IPS-15b (cell line): ENCODE measurements at regions not wholly inside any gene's neighbourhood (a gene's known extent, or its start where the extent isn't known, plus 50 kb on each side); places are given as distances from the start of the nearest gene placed in this dataset.

Experiments used
- H3K27me3 ChIP-seq: one replicate; pipeline ENCODE4 v1.6.1; 2013; ENCODE audit warnings: low read length; ENCODE audit not compliant: control insufficient read depth, insufficient read depth
- H3K36me3 ChIP-seq: one replicate; pipeline ENCODE4 v1.6.1; 2013; ENCODE audit warnings: low read length; ENCODE audit not compliant: control insufficient read depth, insufficient read depth
- H3K4me1 ChIP-seq: one replicate; pipeline ENCODE4 v1.6.1; 2013; ENCODE audit warnings: mild to moderate bottlenecking, low read length; ENCODE audit not compliant: control insufficient read depth, insufficient read depth
- H3K4me3 ChIP-seq: one replicate; pipeline ENCODE4 v1.5.1; 2013; ENCODE audit warnings: low read depth, low read length
- H3K9ac ChIP-seq: one replicate; pipeline ENCODE4 v1.6.1; 2013; ENCODE audit warnings: low read depth, mild to moderate bottlenecking, low read length
- H3K9me3 ChIP-seq: one replicate; pipeline ENCODE4 v1.6.1; 2013; ENCODE audit warnings: mild to moderate bottlenecking, low read length; ENCODE audit not compliant: control insufficient read depth, insufficient read depth

DNA sequence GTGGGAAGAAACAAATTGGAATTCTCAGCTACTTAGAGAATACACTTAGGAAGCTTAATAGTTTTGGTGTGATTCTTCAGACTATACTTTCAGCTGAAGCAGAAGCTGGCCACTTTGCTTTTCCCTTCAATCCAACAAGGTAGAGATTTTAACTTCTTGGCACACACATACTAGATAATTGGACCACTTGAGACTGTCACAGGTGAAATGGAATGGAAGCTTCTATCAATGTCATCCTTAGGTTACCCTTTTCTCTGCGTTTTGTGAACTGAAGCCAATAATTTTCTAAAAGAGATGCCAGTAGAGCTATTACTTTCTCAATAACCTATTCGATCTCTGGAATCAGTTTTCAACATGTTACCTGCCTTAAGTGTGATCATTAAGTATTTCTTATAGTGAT, 405.3 kb downstream of the PCDH20 start:
- H3K4me3 ChIP-seq, result no peak overlapping the region

DNA sequence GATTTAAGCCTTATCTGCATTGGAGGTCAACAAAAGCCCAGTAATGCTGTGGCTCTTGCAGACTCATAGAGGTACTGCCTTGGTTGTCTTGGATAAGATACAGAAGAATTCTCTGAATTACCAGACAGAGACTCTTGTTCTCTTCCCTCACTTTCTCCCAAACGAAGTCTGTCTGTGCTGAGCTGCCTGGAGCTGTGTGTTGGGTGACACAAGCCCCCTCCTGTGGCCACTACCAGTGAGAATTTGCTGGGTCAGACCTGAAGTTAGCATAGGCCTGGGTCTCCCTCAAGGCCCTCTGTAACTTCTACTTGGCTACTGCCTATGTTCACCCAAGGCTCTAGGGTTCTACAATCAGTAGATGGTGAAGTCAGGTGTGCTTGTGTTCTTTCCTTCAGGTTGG, 413.0 kb downstream of the PCDH20 start:
- H3K36me3 ChIP-seq, result no peaks in the 10 kb centered on the region
- H3K4me1 ChIP-seq, result no peaks in the 10 kb centered on the region
- H3K9me3 ChIP-seq, result peaks cover 5% of the 10 kb centered on the region
- H3K27me3 ChIP-seq, result no peaks in the 10 kb centered on the region
- H3K4me3 ChIP-seq, result no peak overlapping the region
- H3K9ac ChIP-seq, result no peak overlapping the region

More for the DNA sequence above, 405.3 kb downstream of the PCDH20 start:
- Histone ChIP-seq H3K9ac (no peak overlapping the region), H3K9me3 (peaks cover 8% of the 10 kb centered on the region), H3K27me3 (no peaks in the 10 kb centered on the region), H3K36me3 (no peaks in the 10 kb centered on the region), H3K4me1 (no peaks in the 10 kb centered on the region)

DNA sequence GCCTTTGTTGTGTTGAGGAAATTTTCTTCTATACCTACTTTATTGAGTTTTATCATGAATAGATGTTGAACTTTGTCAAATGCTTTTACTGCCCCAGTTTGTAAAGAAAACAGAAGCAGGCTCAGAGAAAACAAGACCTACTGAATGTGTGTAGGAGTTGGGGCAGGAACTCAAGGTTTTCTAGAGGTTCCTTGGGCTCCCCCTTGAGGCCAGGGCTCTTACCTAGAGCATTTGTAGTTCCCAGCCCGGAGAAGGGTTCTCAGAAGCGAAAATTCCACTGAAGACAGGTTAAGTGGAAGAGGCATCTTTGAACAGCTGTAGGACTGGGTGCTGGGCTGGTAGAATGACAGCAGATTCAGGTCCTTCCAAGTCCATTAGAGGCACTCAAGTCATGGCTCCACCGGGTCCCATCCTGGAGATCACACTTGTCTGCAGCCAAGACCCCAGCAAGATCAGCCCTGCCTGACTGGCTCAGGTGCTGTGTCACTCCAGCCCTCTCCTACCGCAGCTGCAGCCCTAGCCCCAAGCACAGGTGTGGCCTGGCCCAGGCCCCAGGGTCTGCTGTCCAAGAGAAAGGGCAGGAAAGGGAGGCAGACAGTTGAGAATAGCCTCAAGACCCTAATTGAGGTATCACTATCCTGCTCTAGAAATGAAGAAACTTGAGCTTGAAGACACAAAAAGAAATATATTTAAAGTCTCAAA, 425.5 kb downstream of the PCDH20 start:
- Histone ChIP-seq H3K36me3 (no peaks in the 10 kb centered on the region), H3K4me1 (no peaks in the 10 kb centered on the region)

DNA sequence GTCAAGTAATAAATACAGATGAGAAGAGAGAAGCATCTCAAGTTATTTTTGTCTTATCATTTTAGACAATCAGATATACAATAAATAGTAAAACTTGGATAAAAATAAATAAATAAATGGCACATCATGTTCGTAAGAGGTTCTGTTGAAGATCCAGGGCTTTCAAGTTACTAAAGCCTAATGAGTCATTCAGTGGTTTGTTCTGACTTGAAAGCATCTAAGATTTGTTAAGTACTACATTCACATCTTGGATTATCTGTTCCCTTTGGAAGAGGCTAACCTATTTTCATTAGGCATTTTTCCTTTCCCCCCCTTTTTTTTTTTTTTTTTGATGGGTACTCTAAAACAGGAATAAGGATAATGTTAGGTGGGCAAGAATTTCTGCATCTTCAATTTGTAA, 429.3 kb downstream of the PCDH20 start:
- Histone ChIP-seq H3K27me3 (no peaks in the 10 kb centered on the region), H3K9me3 (no peaks in the 10 kb centered on the region), H3K9ac (no peak overlapping the region), H3K4me3 (no peak overlapping the region), H3K4me1 (no peaks in the 10 kb centered on the region), H3K36me3 (no peaks in the 10 kb centered on the region)

More for the DNA sequence above, 425.5 kb downstream of the PCDH20 start:
- Histone ChIP-seq H3K9me3 (no peaks in the 10 kb centered on the region), H3K27me3 (no peaks in the 10 kb centered on the region), H3K9ac (no peak overlapping the region), H3K4me3 (no peak overlapping the region)

DNA sequence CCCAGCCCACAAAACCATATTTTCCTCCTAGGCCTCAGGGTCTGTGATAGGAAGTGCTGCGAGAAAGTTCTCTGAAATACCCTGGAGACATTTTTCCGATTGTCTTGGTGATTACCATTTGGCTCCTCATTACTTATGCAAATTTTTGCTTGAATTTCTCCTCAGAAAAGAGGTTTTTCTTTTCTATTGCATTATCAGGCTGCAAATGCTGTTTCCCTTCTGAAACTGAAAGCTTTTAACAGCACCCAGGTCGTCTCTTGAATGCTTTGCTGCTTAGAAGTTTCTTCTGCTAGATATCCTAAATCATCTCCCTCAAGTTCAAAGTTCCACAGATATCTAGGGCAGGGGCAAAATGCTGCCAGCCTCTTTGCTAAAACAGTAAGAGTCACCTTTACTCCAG, 434.2 kb downstream of the PCDH20 start:
- no peaks in the 10 kb centered on the region for H3K9me3 ChIP-seq
- H3K9ac ChIP-seq, result no peak overlapping the region
- H3K36me3 ChIP-seq, result no peaks in the 10 kb centered on the region
- H3K4me1 ChIP-seq, result no peaks in the 10 kb centered on the region
- H3K27me3 ChIP-seq, result no peaks in the 10 kb centered on the region
- H3K4me3 ChIP-seq, result no peak overlapping the region

DNA sequence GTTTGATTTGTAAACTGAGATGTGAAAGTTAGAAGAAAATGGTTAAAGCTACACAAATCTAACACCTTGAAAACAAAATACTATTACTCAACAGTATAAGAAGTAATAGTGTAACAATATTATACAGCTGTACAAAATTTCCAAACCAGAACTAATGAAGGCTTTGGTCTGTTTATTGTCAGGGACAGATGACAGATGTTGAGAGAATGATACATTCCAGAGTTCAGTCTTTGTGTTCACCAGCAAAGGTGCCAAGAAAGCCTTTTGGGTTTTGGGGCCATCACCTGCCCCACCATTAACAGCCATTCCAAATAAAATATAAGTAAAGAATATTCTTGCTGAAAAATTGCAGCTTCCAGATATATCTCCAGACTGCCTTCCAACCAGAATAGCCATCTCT, 439.3 kb downstream of the PCDH20 start:
- no peaks in the 10 kb centered on the region for H3K36me3 ChIP-seq
- H3K9me3 ChIP-seq, result no peaks in the 10 kb centered on the region
- no peaks in the 10 kb centered on the region for H3K27me3 ChIP-seq

DNA sequence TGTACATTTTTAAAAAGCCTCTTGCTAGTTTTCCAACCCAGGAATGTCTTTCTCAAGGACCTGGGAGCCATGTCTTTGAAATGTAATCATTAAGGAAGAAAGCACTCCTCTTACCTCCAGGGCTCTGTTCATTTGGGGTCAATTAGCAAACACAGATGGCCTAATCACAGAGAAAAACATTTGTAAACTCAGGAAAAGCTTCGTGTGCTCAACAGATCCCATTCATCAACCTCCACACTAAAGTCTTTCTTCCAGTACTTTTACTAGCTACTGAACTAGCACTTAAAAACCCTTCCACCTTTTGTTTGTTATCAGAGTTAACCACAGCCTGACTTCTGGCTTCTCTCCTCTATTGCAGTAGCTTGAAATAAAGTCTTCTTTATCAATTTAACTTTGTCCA, 441.4 kb downstream of the PCDH20 start:
- no peaks in the 10 kb centered on the region for H3K27me3 ChIP-seq
- peaks cover 3% of the 10 kb centered on the region for H3K4me1 ChIP-seq
- no peaks in the 10 kb centered on the region for H3K36me3 ChIP-seq
- H3K9ac ChIP-seq, result no peak overlapping the region
- no peak overlapping the region for H3K4me3 ChIP-seq
- no peaks in the 10 kb centered on the region for H3K9me3 ChIP-seq

More for the DNA sequence above, 439.3 kb downstream of the PCDH20 start:
- H3K4me3 ChIP-seq, result no peak overlapping the region
- peaks cover 3% of the 10 kb centered on the region for H3K4me1 ChIP-seq
- no peak overlapping the region for H3K9ac ChIP-seq

DNA sequence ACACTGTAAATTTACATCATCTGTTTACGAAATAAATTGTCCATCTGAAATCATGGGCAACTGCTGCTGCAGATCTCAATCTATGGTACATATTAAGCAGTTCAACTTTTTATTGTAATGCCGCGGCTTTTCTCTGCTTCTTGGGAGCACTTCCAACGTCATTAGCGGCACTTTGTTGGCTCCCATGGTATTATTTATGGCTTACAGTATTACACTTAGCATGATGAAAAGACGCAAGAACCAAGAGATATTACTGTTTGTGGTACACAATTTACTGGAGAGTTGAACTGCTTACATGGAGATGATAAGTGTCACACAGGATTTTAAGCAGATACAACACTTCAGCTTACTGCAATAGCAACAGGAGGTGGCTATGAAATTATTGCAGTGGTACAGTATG, 442.1 kb downstream of the PCDH20 start:
- Histone ChIP-seq H3K4me1 (peaks cover 3% of the 10 kb centered on the region), H3K27me3 (no peaks in the 10 kb centered on the region), H3K9me3 (no peaks in the 10 kb centered on the region), H3K4me3 (no peak overlapping the region), H3K36me3 (no peaks in the 10 kb centered on the region), H3K9ac (no peak overlapping the region)

DNA sequence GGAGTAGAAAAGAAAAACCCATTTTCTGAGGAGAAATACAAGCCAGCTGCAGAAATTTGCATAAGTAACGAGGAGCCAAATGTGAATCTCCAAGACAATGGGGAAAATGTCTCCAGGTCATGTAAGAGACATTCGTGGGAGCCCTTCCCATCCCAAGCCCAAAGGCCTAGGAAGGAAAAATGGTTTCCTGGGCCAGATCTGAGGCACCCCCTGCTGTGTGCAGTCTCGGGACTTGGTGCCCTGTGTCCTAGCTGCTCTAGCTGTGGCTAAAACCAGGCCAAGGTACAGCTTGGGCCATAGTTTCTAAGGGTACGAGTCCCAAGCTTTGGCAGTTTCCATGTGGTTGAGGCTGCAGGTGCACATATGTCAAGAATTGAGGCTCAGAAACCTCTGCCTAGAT, 444.9 kb downstream of the PCDH20 start:
- Histone ChIP-seq H3K27me3 (no peaks in the 10 kb centered on the region), H3K36me3 (no peaks in the 10 kb centered on the region), H3K9ac (no peak overlapping the region), H3K9me3 (no peaks in the 10 kb centered on the region), H3K4me1 (peaks cover 3% of the 10 kb centered on the region), H3K4me3 (no peak overlapping the region)

DNA sequence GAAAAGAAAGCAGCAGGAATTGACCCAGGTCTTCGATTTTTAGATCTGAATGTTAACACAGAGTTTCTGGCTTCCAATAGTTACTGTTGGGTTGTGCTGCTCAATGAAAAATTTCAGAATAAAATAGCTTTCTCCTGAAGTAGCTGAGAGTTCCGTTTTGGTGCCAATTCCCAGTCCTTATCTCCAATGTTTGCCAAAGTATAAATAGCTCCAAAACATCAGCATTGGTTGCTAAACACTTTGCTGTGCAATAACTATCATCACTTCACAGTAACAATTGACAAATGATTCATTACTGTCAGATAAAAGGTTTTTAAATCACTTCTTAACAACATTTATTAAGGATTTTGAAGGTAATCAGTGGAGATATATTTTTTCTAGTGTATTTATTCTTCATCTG, 446.0 kb downstream of the PCDH20 start:
- Histone ChIP-seq H3K4me3 (no peak overlapping the region), H3K9ac (no peak overlapping the region), H3K4me1 (peaks cover 1% of the 10 kb centered on the region), H3K9me3 (no peaks in the 10 kb centered on the region), H3K36me3 (no peaks in the 10 kb centered on the region), H3K27me3 (no peaks in the 10 kb centered on the region)

DNA sequence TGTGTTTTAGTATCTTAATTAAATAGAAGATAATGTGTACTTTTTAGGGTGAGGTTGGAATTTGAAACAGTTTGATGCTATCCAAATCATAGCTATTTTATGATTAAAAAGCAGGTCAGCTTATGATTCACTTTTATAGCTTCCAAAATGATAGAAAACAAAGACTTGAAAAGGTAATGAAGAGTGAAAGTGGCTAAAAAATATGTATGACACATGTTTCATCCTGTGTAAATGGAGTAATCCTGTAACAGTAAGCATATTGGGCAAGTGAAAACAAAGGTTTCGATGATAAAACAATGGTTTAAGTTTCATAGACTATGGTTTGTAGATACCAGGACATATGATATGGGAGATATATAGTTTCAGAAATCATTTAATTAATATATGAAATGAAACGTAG, 456.2 kb downstream of the PCDH20 start:
- Histone ChIP-seq H3K4me1 (no peaks in the 10 kb centered on the region), H3K9me3 (no peaks in the 10 kb centered on the region), H3K27me3 (no peaks in the 10 kb centered on the region), H3K36me3 (no peaks in the 10 kb centered on the region), H3K4me3 (no peak overlapping the region), H3K9ac (no peak overlapping the region)

DNA sequence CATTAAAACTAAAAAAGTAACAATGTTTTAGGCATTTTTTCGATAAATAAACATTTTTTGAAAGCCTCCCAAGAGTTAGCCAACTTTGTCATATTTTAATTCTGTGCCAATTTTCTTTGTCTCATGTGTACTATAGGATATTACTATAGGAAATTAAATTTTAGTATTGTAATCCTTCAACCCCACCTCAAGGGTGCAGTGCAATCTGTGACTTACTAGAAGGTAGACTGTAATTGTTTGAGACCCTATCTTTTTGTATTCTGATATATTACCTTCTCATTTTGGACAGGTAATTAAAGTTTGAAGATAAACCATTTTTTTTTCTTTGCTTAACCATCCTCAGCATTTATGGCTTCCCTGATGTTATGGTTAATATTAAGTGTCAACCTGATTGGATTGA, 457.8 kb downstream of the PCDH20 start:
- H3K27me3 ChIP-seq, result no peaks in the 10 kb centered on the region
- H3K36me3 ChIP-seq, result no peaks in the 10 kb centered on the region
- no peak overlapping the region for H3K4me3 ChIP-seq
- no peak overlapping the region for H3K9ac ChIP-seq
- H3K4me1 ChIP-seq, result no peaks in the 10 kb centered on the region
- H3K9me3 ChIP-seq, result no peaks in the 10 kb centered on the region
